B cell (primary cell): ENCODE measurements at regions not wholly inside any gene's neighbourhood (a gene's known extent, or its start where the extent isn't known, plus 50 kb on each side); places are given as distances from the start of the nearest gene placed in this dataset.

Experiments used
- ATAC-seq: fragments of 200-7000 bp; cut with Tn5 transposase; one replicate; pipeline ENCODE4 v1.10.0; 2021; ENCODE audit warnings: low read depth, mild to moderate bottlenecking, moderate number of reproducible peaks, moderate library complexity
- CTCF ChIA-PET: fragments of 350-600 bp; sonication (Branson Sonifier 250); formaldehyde crosslinking; loops from one replicate; lab custom pipeline; 2021; ENCODE audit warnings: antibody characterized with exemption, inconsistent platforms; lab: Charles Lee
- POLR2A ChIA-PET: fragments of 350-600 bp; sonication (Branson Sonifier 250); formaldehyde crosslinking; loops from one replicate; lab custom pipeline; 2021; ENCODE audit warnings: antibody characterized with exemption; lab: Charles Lee
- DNase-seq: peaks from one replicate; pipeline ENCODE4 v3.0.0; 2013
- H2AFZ ChIP-seq: 2 replicates; pipeline ENCODE4 v1.6.1; 2012; ENCODE audit warnings: mild to moderate bottlenecking, low read depth, low read length; ENCODE audit not compliant: insufficient read depth, poor library complexity, severe bottlenecking
- H3K27ac ChIP-seq, 2 donors: 1 replicate in 1 of 2; 2 replicates in 1 of 2; pipeline ENCODE4 v1.5.1; 2012 to 2013; ENCODE audit warnings: low read length in 2 of 2, mild to moderate bottlenecking in 2 of 2, moderate library complexity in 1 of 2
- H3K27me3 ChIP-seq, 4 experiments: fragments of 200-600 bp in 1 of 4; sonication (generic) in 1 of 4; replicated peaks in 1 of 4; 1 replicate in 2 of 4; 2 replicates in 2 of 4; pipeline versions ENCODE4 v1.6.1 to v1.7.0; 2013 to 2016; ENCODE audit warnings: low read length in 3 of 4, mild to moderate bottlenecking in 2 of 4, mixed read lengths in 1 of 4, moderate library complexity in 1 of 4; ENCODE audit not compliant: insufficient read depth in 4 of 4, control insufficient read depth in 3 of 4; ENCODE audit errors: control extremely low read depth in 1 of 4
- H3K36me3 ChIP-seq, 2 experiments: replicated peaks in 1 of 2; 1 replicate in 1 of 2; 2 replicates in 1 of 2; pipeline versions ENCODE4 v1.6.1 to v1.7.1; 2013; ENCODE audit warnings: low read length in 1 of 2; ENCODE audit not compliant: insufficient read depth in 2 of 2, control insufficient read depth in 1 of 2; ENCODE audit errors: control extremely low read depth in 1 of 2, extremely low read depth in 1 of 2
- H3K4me1 ChIP-seq, 2 donors: fragments of 200-600 bp in 1 of 2; sonication (generic) in 1 of 2; 1 replicate in 1 of 2; 2 replicates in 1 of 2; pipeline versions ENCODE4 v1.5.1 to v1.6.1; 2013 to 2017; ENCODE audit warnings: low read length in 2 of 2; ENCODE audit not compliant: control insufficient read depth in 2 of 2, insufficient read depth in 2 of 2
- H3K4me2 ChIP-seq: replicated peaks from 2 replicates; pipeline ENCODE3; 2012; ENCODE audit warnings: mild to moderate bottlenecking, low read depth, low read length; ENCODE audit not compliant: poor library complexity, severe bottlenecking
- H3K4me3 ChIP-seq, 5 experiments: fragments of 200-600 bp in 1 of 5; sonication (generic) in 1 of 5; 1 replicate in 3 of 5; 2 replicates in 2 of 5; pipeline versions ENCODE4 v1.5.1 to v1.7.0; 2011 to 2016; ENCODE audit warnings: low read length in 4 of 5, mild to moderate bottlenecking in 4 of 5, low read depth in 2 of 5, control low read depth in 1 of 5, moderate library complexity in 1 of 5; ENCODE audit not compliant: insufficient read depth in 1 of 5; ENCODE audit errors: control extremely low read depth in 1 of 5, extremely low read depth in 1 of 5
- H3K79me2 ChIP-seq: fragments of 200-600 bp; sonication (generic); one replicate; pipeline ENCODE4 v1.6.0; 2016; ENCODE audit warnings: low read length; ENCODE audit not compliant: control insufficient read depth, insufficient read depth
- H3K9ac ChIP-seq: fragments of 200-600 bp; sonication (generic); 2 replicates; pipeline ENCODE4 v1.6.1; 2017; ENCODE audit warnings: mild to moderate bottlenecking, low read length, moderate library complexity
- H3K9me3 ChIP-seq, 3 donors: one replicate each; pipeline versions ENCODE4 v1.6.1 to v1.7.1; 2013; ENCODE audit warnings: low read length in 2 of 3; ENCODE audit not compliant: control insufficient read depth in 2 of 3, insufficient read depth in 1 of 3; ENCODE audit errors: control extremely low read depth in 1 of 3
- H4K20me1 ChIP-seq: 2 replicates; pipeline ENCODE4 v1.6.0; 2012; ENCODE audit warnings: mild to moderate bottlenecking, low read length; ENCODE audit not compliant: insufficient read depth, control insufficient read depth, poor library complexity, severe bottlenecking
- H3K27ac Mint-ChIP-seq: one replicate; pipeline ENCODE4 v1.8.0; 2021; ENCODE audit warnings: mixed read lengths
- H3K27me3 Mint-ChIP-seq: one replicate; pipeline ENCODE4 v1.8.0; 2021; ENCODE audit warnings: mixed read lengths
- H3K4me1 Mint-ChIP-seq: one replicate; pipeline ENCODE4 v1.8.0; 2021; ENCODE audit warnings: mixed read lengths
- H3K4me3 Mint-ChIP-seq: one replicate; pipeline ENCODE4 v1.8.0; 2021; ENCODE audit warnings: mixed read lengths
- H3K9me3 Mint-ChIP-seq: one replicate; pipeline ENCODE4 v1.8.0; 2022; ENCODE audit warnings: mixed read lengths; ENCODE audit not compliant: insufficient read depth
- EZH2 ChIP-seq: IDR thresholded peaks from 2 replicates; pipeline ENCODE4 v1.6.1; 2012; ENCODE audit warnings: borderline replicate concordance, low read depth, mild to moderate bottlenecking, moderate library complexity, low read length; ENCODE audit not compliant: insufficient read depth, poor library complexity, severe bottlenecking
- WGBS: methylation state at CpG from one replicate; pipeline ENCODE4 v1.1.5; 2013; ENCODE audit warnings: missing lambda C conversion rate; ENCODE audit not compliant: insufficient coverage; 5-methylcytosine and 5-hydroxymethylcytosine counted together
- intact Hi-C: fragments of 100-400 bp; cut with micrococcal nuclease; formaldehyde crosslinking; loops from one replicate; pipeline ENCODE4 v1.10.0; 2022
- TF ChIP-seq, protein P1 (sequence below): fragments of 200-600 bp; IDR thresholded peaks from one replicate; pipeline ENCODE4 v1.8.0; 2022; ENCODE audit warnings: antibody characterized with exemption, mild to moderate bottlenecking

DNA sequence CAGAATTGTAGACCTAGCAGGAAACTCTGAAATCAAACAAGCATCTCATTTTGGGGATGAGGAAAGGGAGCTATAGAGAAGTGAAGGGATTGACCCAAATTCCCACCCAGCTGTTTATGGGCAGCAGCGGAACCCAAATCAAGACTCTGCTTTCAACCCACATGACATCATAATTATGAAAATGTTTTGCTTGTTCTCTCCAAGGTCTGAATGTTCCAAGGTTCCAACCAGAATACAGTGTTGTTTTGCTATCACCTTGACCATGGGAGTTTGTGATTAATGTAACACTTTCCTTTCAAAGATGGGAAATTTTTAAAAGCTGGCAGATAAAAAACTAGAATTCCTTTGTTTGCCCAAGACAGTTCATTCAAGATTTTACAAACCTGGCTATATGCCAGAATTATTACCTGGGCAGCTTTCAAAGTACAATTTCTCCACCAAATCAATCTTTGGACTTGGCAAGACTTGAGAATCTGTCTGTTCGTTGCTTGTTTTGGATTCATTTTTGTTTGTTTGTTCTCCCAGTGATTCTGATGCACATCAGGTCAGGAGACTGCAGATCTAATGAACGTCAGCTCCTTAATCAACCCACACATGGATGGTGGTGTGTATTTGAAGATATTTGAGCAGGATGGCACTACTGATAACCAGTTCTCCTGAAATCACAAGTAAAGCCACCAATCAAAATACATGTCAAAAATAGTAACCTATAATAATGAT, 322.7 kb downstream of the FOXO1 start:
- Histone ChIP-seq H2AFZ (no peak overlapping the region), H3K27me3 (no peaks in the 10 kb centered on the region), H3K4me1 (peaks cover 0 to 8% of the 10 kb centered on the region in 2 donors), H3K36me3 (no peaks in the 10 kb centered on the region), H3K9ac (no peak overlapping the region), H3K9me3 (no peaks in the 10 kb centered on the region), H3K4me3 (no peak overlapping the region), H3K79me2 (no peaks in the 10 kb centered on the region), H3K27ac (no peak overlapping the region), H4K20me1 (no peaks in the 10 kb centered on the region), H3K4me2 (no peak overlapping the region)
- Mint-ChIP-seq H3K9me3 (no peaks in the 10 kb centered on the region), H3K4me1 (peaks cover 7% of the 10 kb centered on the region), H3K27ac (no peak overlapping the region), H3K4me3 (no peak overlapping the region), H3K27me3 (no peaks in the 10 kb centered on the region)
- DNase-seq (no peak), ATAC-seq (no peak)
- intact Hi-C loops = no loop called here
- WGBS = no CpG with 5 or more reads among the region's 3 CpGs
- ChIA-PET CTCF (no interaction called here), POLR2A (no interaction called here)
- TF ChIP-seq, protein P1, sequence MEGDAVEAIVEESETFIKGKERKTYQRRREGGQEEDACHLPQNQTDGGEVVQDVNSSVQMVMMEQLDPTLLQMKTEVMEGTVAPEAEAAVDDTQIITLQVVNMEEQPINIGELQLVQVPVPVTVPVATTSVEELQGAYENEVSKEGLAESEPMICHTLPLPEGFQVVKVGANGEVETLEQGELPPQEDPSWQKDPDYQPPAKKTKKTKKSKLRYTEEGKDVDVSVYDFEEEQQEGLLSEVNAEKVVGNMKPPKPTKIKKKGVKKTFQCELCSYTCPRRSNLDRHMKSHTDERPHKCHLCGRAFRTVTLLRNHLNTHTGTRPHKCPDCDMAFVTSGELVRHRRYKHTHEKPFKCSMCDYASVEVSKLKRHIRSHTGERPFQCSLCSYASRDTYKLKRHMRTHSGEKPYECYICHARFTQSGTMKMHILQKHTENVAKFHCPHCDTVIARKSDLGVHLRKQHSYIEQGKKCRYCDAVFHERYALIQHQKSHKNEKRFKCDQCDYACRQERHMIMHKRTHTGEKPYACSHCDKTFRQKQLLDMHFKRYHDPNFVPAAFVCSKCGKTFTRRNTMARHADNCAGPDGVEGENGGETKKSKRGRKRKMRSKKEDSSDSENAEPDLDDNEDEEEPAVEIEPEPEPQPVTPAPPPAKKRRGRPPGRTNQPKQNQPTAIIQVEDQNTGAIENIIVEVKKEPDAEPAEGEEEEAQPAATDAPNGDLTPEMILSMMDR = no peak
- no peak for TF ChIP-seq EZH2

DNA sequence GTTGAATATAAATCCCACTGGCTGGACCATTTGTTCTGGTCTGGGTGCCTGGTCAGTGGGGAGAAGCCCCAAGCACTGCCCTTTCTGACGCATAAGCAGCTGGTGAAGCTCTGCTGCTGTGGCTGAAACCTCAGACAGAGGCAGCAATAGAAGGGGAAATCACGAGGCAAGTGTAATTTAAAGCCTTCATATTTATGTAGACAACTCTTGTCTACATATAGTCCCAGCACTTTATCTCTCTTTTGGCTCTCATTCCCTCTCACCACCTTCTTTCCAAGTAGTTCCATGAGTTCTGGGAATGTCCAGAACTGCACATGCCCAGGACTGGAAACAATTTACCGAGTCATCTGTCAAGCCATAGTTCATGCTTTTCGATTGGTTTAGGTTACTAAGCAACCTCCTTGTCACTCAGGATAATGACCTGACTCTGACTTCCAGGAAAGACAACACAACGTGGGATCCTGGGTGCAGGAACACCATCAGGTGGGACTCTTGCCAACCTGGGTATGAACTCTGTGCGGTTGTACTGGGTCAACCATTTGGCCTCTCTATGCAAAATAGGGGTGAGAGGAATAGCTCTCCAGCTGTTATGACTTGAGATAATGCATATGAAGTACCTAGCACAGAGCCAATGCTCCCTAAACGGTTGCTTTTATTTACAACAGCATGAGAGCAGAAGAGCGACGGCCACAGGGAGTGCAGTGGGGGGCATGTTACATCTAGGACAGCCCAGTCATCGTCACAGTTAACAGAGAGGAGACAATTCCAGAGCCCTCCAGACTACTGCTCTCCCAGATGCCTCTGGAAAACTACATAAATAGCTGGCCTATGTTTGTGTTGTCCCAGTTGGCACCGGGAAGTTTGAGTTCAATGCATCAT, 321.9 kb downstream of the FOXO1 start:
- H3K4me1 ChIP-seq = peaks cover 0 to 8% of the 10 kb centered on the region in 2 donors
- ChIA-PET CTCF (no interaction called here), POLR2A (no interaction called here)
- no peak overlapping the region for H2AFZ ChIP-seq
- H3K27me3 Mint-ChIP-seq = no peaks in the 10 kb centered on the region
- intact Hi-C loops = no loop called here
- no peak overlapping the region for H3K27ac ChIP-seq
- H3K79me2 ChIP-seq = no peaks in the 10 kb centered on the region
- no peak for DNase-seq
- no peak overlapping the region for H3K4me3 ChIP-seq
- H3K27ac Mint-ChIP-seq = no peak overlapping the region
- H3K4me3 Mint-ChIP-seq = no peak overlapping the region
- H3K4me1 Mint-ChIP-seq = peaks cover 7% of the 10 kb centered on the region
- 89% methylated on average over 10 of the region's 11 CpGs for WGBS
- ATAC-seq = no peak
- no peaks in the 10 kb centered on the region for H3K9me3 Mint-ChIP-seq
- H3K27me3 ChIP-seq = no peaks in the 10 kb centered on the region
- H3K4me2 ChIP-seq = no peak overlapping the region
- TF ChIP-seq, protein P1 = no peak
- TF ChIP-seq EZH2 = no peak
- no peaks in the 10 kb centered on the region for H3K36me3 ChIP-seq
- H3K9me3 ChIP-seq = no peaks in the 10 kb centered on the region
- no peaks in the 10 kb centered on the region for H4K20me1 ChIP-seq
- no peak overlapping the region for H3K9ac ChIP-seq
